GM18909 (cell line): ENCODE measurements at regions not wholly inside any gene's neighbourhood (a gene's known extent, or its start where the extent isn't known, plus 50 kb on each side); places are given as distances from the start of the nearest gene placed in this dataset.
"Not testable (repeated sequence)": the region's sequence is repeated elsewhere in the genome, so short reads cannot be mapped to it uniquely, and the experiment has no call there.

Experiments
- ATAC-seq: cut with Tn5 transposase; IDR thresholded peaks from one replicate; pipeline ENCODE4 v1.9.1; 2021; ENCODE audit warnings: mild to moderate bottlenecking; ENCODE audit not compliant: unreplicated experiment, poor library complexity

GRCh38 chr11:121881806-121882205 lies 234.2 kb downstream of the BLID start:
- no peak for ATAC-seq

- ATAC-seq: no peak
Observed at GRCh38 chr11:121877152-121877551, 238.9 kb downstream of the BLID start.

- ATAC-seq: no peak
Observed at GRCh38 chr11:121873766-121874165, 242.2 kb downstream of the BLID start.

- no peak for ATAC-seq
Observed at GRCh38 chr11:121872356-121872755, 243.7 kb downstream of the BLID start.

- no peak for ATAC-seq
Observed at GRCh38 chr11:121870206-121871045, 245.6 kb downstream of the BLID start.

- no peak for ATAC-seq
Observed at GRCh38 chr11:121869478-121869877, 246.5 kb downstream of the BLID start.

- ATAC-seq: no peak
Observed at GRCh38 chr11:121866754-121867153, 249.3 kb downstream of the BLID start.

GRCh38 chr11:121864660-121865059 lies 251.4 kb downstream of the BLID start:
- ATAC-seq: no peak

- ATAC-seq: no peak
Observed at GRCh38 chr11:121863126-121863525, 252.9 kb downstream of the BLID start.

- ATAC-seq: not testable (repeated sequence)
Observed at GRCh38 chr11:121855138-121855537, 260.9 kb downstream of the BLID start.

GRCh38 chr11:121844016-121844415 lies 272.0 kb downstream of the BLID start:
- ATAC-seq: no peak

- ATAC-seq: no peak
Observed at GRCh38 chr11:121842192-121842585, 273.8 kb downstream of the BLID start.

- no peak for ATAC-seq
Observed at GRCh38 chr11:121841487-121842191, 274.4 kb downstream of the BLID start.

- ATAC-seq: no peak
Observed at GRCh38 chr11:121839781-121840180, 276.2 kb downstream of the BLID start.

GRCh38 chr11:121838571-121838970 lies 277.4 kb downstream of the BLID start:
- no peak for ATAC-seq

GRCh38 chr11:121833970-121834369 lies 282.0 kb downstream of the BLID start:
- ATAC-seq: no peak

GRCh38 chr11:121829159-121829643 lies 286.8 kb downstream of the BLID start:
- no peak for ATAC-seq

GRCh38 chr11:121814962-121815361 lies 301.1 kb downstream of the BLID start:
- no peak for ATAC-seq

GRCh38 chr11:121814296-121814695 lies 301.7 kb downstream of the BLID start:
- ATAC-seq: no peak

- ATAC-seq: no peak
Observed at GRCh38 chr11:121810291-121810690, 305.7 kb downstream of the BLID start.

- no peak for ATAC-seq
Observed at GRCh38 chr11:121808096-121808495, 307.9 kb downstream of the BLID start.
